Heart right ventricle (tissue), 16 donors: ENCODE measurements at regions not wholly inside any gene's neighbourhood (a gene's known extent, or its start where the extent isn't known, plus 50 kb on each side); places are given as distances from the start of the nearest gene placed in this dataset.

ENCODE experiments used
- ATAC-seq, 8 donors: fragments of 200-7000 bp; cut with Tn5 transposase; one replicate each; pipeline ENCODE4 v1.9.1; 2020; ENCODE audit warnings: mild to moderate bottlenecking in 8 of 8, moderate library complexity in 8 of 8, moderate number of reproducible peaks in 1 of 8
- DNase-seq, 2 donors: peaks; one replicate each; pipeline ENCODE4 v3.0.0-alpha.2; 2020
- H3K27ac ChIP-seq, 10 donors: fragments of 200-600 bp; sonication (generic) in 2 of 10; one replicate each; pipeline versions ENCODE4 v1.5.0 to v1.8.0; 2020 to 2022; ENCODE audit warnings: mild to moderate bottlenecking in 3 of 10
- H3K27me3 ChIP-seq, 7 donors: fragments of 200-600 bp; one replicate each; pipeline ENCODE4 v1.8.0; 2021 to 2022; ENCODE audit warnings: mild to moderate bottlenecking in 2 of 7
- H3K36me3 ChIP-seq, 9 donors: fragments of 200-600 bp; sonication (generic) in 1 of 9; one replicate each; pipeline versions ENCODE4 v1.5.0 to v1.8.0; 2020 to 2022; ENCODE audit warnings: mild to moderate bottlenecking in 2 of 9
- H3K4me1 ChIP-seq, 9 donors: fragments of 200-600 bp; sonication (generic) in 1 of 9; one replicate each; pipeline versions ENCODE4 v1.5.0 to v1.8.0; 2020 to 2022; ENCODE audit warnings: mild to moderate bottlenecking in 4 of 9
- H3K4me3 ChIP-seq, 10 donors: fragments of 200-600 bp; sonication (generic) in 2 of 10; one replicate each; pipeline versions ENCODE4 v1.5.0 to v1.8.0; 2020 to 2022; ENCODE audit warnings: mild to moderate bottlenecking in 7 of 10, moderate library complexity in 2 of 10
- H3K9me3 ChIP-seq, 11 donors: fragments of 200-600 bp in 10 of 11; sonication (generic) in 2 of 11; one replicate each; pipeline versions ENCODE4 v1.5.0 to v1.8.0; 2013 to 2022; ENCODE audit warnings: mild to moderate bottlenecking in 2 of 11, control low read depth in 1 of 11, moderate library complexity in 1 of 11
- WGBS, 2 donors: extraction: QIAGEN DNeasy Blood & Tissue Kit; methylation state at CpG; one replicate each; pipeline ENCODE4 v1.1.7; 2013; ENCODE audit warnings: inconsistent platforms in 1 of 2; 5-methylcytosine and 5-hydroxymethylcytosine counted together
- intact Hi-C, 10 donors: fragments of 100-400 bp; cut with DNase I; formaldehyde crosslinking; loops; one replicate each; pipeline versions ENCODE4 v1.11.1 to v1.14.2; 2022
- TF ChIP-seq, protein P1 (sequence below), 9 donors: fragments of 200-600 bp; sonication (generic) in 2 of 9; IDR thresholded peaks; one replicate each; pipeline versions ENCODE4 v1.5.0 to v1.8.0; 2021 to 2022; ENCODE audit warnings: antibody characterized with exemption in 9 of 9, mild to moderate bottlenecking in 5 of 9, moderate library complexity in 1 of 9
- donor health status: Arrhythmogenic right ventricular cardiomyopathy.
- donor health status: ischemic (EF 13 %, LVEDD 7.1; RV severe dilation, severe dysfunction).
- donor health status: healthy with polysubstance abuse.
- donor health status: DM: no; HTN: yes; CAD: no.
- donor health status: DM: no; HTN: no; CAD: no.
- donor health status: ischemic (EF 25% LVEDD 6.9; RV normal size, moderate dysfunction).
- donor health status: ischemic (EF 25% LVEDD 5.7; RV mildly dilated, moderate dysfunction).
- donor health status: healthy.
- donor health status: DM: yes; HTN: yes; CAD: no.
- donor health status: Ischemic cardiomyopathy.
- donor health status: ischemic (EF 35%, LVEDD 5.7; RV mildly dilated, moderate dysfunction).
- donor health status: nonischemic (EF 11% LVEDD 7.7; RV severe dilation, severe dysfunction).
- donor health status: DM: yes; HTN: yes; CAD: no.
- donor health status: PGD.
- donor health status: ischemic (EF 29% LVEDD 5.4; RV normal size, mild dysfunction).
- donor health status: nonischemic (EF 23%, LVEDD 6.1; RV moderate dilation, normal function).

DNA sequence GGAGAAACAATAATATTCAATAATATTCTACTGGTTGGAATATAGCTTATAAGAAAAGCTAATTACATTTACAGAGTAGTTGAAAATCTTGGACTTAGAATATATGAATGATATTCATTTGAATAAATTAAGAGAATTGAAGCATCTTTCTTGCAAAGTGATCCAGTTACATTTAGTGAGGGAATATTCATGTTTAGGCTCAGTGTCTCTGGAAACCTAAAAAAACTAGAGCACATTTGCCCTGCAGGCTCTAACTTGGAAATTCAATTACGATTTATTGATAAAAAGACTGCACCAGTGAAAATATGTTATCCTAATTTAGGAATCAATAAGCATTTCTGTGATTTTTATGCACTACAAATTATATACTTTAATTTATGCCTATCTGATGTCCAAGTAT lies 58.3 kb upstream of the RAP1GDS1 start:
- Histone ChIP-seq H3K36me3 (no peaks in the 10 kb centered on the region), H3K9me3 (peaks cover 0 to 17% (median 0%) of the 10 kb centered on the region in 11 donors), H3K4me3 (no peak overlapping the region), H3K4me1 (peaks cover 0 to 9% (median 0%) of the 10 kb centered on the region in 9 donors), H3K27ac (no peak overlapping the region), H3K27me3 (no peaks in the 10 kb centered on the region)
- DNase-seq (no peak), ATAC-seq (no peak)
- intact Hi-C loops: loop anchor here in 1 of 10 donors (5.0 kb wide), 1 partner anchor 51 kb away; no protein-coding TSS in a partner anchor
- TF ChIP-seq, protein P1, sequence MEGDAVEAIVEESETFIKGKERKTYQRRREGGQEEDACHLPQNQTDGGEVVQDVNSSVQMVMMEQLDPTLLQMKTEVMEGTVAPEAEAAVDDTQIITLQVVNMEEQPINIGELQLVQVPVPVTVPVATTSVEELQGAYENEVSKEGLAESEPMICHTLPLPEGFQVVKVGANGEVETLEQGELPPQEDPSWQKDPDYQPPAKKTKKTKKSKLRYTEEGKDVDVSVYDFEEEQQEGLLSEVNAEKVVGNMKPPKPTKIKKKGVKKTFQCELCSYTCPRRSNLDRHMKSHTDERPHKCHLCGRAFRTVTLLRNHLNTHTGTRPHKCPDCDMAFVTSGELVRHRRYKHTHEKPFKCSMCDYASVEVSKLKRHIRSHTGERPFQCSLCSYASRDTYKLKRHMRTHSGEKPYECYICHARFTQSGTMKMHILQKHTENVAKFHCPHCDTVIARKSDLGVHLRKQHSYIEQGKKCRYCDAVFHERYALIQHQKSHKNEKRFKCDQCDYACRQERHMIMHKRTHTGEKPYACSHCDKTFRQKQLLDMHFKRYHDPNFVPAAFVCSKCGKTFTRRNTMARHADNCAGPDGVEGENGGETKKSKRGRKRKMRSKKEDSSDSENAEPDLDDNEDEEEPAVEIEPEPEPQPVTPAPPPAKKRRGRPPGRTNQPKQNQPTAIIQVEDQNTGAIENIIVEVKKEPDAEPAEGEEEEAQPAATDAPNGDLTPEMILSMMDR (IDR thresholded peaks at IDR 0.05): no peak
- WGBS, 2 donors: 78 to 81% methylated on average over 1 of the region's 1 CpG

DNA sequence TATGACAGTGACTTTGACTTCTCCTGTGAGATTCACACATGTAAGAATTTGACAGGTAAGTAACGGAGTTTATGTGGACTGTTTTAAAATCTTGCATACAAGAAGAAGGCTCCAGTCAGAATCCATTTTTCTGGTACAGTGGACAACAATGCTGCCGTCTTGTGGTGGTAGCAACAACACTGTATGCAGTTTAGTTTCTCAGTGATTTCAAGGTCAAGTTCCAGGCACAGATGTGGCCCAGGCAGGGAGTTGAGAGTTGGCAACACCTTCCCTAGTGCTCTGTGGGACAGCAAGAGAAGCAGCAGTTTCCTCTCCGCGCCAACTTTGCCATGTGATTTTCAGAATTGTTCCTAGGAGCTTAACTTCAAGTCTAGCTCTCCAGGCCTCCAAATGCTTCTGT lies 56.0 kb upstream of the STPG2 start:
- ATAC-seq: peak in 6 of 8 donors; percentile 55 to 92 (median 68)
- H3K9me3 ChIP-seq: peaks cover 0 to 53% (median 11%) of the 10 kb centered on the region in 11 donors
- H3K4me1 ChIP-seq: peaks cover 0 to 9% (median 0%) of the 10 kb centered on the region in 9 donors
- peak; percentile 9 to 15 for DNase-seq
- intact Hi-C loops: loop anchor here in 1 of 10 donors (1.0 kb wide), 1 partner anchor 33 kb away; no protein-coding TSS in a partner anchor
- no peak overlapping the region for H3K4me3 ChIP-seq
- no peaks in the 10 kb centered on the region for H3K27me3 ChIP-seq
- TF ChIP-seq, protein P1 (IDR thresholded peaks at IDR 0.05): peak in 7 of 9 donors; percentile 7 to 50 (median 25)
- WGBS, 2 donors: 73 to 82% methylated on average over 4 of the region's 4 CpGs
- peak overlapping the region in 2 of 10 donors; percentile 32 to 52 for H3K27ac ChIP-seq
- no peaks in the 10 kb centered on the region for H3K36me3 ChIP-seq

DNA sequence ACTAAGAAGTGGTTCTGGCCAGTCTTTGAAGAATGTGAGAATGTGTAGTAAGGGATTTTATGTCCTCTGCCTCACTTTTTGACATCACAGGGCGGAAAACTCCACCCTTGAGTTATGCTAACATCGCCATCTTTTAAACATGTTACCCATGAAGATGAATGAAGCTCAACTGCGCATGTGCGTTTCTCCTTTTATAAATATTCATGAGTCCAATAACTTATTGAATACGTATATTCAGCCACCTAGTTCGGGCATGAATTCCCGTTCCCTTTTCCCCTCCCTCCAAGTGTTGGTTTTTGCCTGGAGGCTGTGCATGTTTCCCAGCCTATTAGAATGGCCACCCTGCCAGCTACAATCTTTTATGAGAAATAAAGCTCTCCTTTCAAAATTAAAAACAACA lies 51.7 kb upstream of the STPG2 start:
- no peak for ATAC-seq
- Histone ChIP-seq H3K27ac (no peak overlapping the region), H3K4me1 (no peaks in the 10 kb centered on the region), H3K9me3 (peaks cover 0 to 72% (median 31%) of the 10 kb centered on the region in 11 donors), H3K27me3 (no peaks in the 10 kb centered on the region), H3K36me3 (no peaks in the 10 kb centered on the region), H3K4me3 (no peak overlapping the region)
- TF ChIP-seq, protein P1 (IDR thresholded peaks at IDR 0.05): no peak
- intact Hi-C loops: no loop called here
- no peak for DNase-seq
- WGBS, 2 donors: 89 to 93% methylated on average over 7 of the region's 7 CpGs

DNA sequence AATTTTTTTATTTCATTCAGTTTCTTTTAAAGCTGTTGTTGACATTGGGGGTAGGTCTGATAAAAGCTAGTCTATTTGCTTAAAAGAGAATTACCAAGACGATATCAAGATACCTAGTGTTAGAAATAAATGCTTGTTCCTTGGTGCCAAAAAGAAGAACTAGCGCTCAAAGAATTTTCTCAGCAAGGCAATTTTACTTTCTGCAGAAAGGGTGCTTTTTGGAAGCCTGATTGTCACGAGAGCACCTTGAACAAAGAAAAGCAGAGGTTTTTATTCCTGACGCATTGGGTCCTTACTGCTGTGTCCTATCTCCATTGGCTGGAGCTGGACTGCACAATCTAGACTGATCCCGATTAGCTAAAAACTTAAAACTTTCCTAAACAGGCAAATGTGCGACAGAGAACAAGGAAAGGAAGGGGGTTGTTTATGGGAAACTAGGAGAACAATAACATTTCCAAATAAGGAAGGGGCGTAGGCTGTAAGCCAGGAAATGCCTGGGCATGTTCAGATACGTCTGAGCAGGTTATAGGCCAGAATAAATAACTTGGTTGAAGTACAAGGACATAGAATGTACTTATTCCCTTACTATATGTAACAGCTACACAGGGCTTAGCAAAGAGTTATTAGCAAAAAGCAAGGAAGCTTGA lies 50.3 kb upstream of the STPG2 start:
- 74 to 77% methylated on average over 8 of the region's 8 CpGs for WGBS, 2 donors

More for the DNA sequence above, 50.3 kb upstream of the STPG2 start:
- intact Hi-C loops: no loop called here
- no peaks in the 10 kb centered on the region for H3K36me3 ChIP-seq
- no peaks in the 10 kb centered on the region for H3K4me1 ChIP-seq
- no peaks in the 10 kb centered on the region for H3K27me3 ChIP-seq
- DNase-seq (no peak), ATAC-seq (no peak)
- H3K27ac ChIP-seq: no peak overlapping the region
- H3K4me3 ChIP-seq: no peak overlapping the region
- peaks cover 0 to 81% (median 31%) of the 10 kb centered on the region in 11 donors for H3K9me3 ChIP-seq
- TF ChIP-seq, protein P1 (IDR thresholded peaks at IDR 0.05): no peak
